NCI-H2196 treated with DMSO at 0.1 percent for 48 hours (cell line): ENCODE measurements at regions not wholly inside any gene's neighbourhood (a gene's known extent, or its start where the extent isn't known, plus 50 kb on each side); places are given as distances from the start of the nearest gene placed in this dataset.

Source experiments
- DNase-seq: peaks from one replicate; lab custom pipeline; 2025; ENCODE audit not compliant: unreplicated experiment; lab: John Stamatoyannopoulos, UW

DNA sequence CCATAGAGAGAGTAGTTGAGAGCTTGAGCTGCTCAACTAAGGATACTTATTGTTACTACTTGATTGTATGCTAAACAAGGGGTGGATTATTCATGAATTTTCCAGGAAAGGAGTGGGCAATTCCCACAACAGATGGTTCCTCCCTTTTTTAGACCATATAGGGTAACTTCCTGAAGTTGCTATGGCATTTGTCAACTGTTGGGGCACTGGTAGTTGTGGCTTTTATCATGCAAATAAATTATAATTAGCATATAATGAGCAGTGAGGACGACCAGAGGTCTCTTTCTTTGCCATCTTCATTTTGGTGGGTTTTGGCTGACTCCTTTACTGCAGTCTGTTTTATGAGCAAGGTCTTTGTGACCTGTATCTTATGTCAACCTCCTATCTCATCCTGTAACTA lies 1403.5 kb upstream of the PABPC4L start:
- no peak for DNase-seq

DNA sequence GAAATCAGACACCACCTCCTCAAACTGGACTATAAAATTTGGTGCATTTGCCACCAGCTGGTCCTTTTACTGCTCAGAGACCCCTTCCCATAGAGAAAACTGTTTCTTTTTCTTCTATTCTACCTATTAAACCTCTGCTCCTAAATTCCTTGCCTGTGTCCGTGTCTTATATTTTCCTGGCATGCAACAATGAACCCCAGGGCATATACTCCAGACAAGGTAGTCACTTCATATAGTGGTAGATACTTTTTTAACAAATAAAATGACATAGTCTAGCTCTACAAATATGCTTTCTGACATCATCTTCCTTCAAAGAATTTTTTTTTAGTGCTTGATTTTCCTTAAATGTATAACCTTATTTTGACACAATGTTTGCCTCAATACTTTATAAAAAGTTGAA lies 1402.9 kb upstream of the PABPC4L start:
- DNase-seq, result no peak

DNA sequence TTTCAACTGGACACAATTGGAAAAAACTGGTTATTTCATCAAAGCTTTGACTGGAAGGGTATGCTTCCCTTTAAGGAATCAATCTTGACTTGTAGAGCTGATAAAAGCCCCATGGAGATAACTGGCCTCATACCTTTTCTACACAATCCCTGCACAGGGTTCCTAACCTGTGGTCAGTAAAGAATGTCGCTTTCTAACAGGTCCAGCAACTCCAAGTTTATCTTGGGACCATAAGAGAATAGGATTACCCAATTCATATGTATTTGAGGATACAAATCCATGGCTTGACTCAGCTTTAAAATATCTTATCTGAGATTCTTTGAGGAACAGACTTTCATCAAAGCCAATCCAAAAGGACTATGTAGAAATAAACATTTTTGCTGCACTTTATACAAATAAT lies 1399.8 kb upstream of the PABPC4L start:
- DNase-seq, result no peak

DNA sequence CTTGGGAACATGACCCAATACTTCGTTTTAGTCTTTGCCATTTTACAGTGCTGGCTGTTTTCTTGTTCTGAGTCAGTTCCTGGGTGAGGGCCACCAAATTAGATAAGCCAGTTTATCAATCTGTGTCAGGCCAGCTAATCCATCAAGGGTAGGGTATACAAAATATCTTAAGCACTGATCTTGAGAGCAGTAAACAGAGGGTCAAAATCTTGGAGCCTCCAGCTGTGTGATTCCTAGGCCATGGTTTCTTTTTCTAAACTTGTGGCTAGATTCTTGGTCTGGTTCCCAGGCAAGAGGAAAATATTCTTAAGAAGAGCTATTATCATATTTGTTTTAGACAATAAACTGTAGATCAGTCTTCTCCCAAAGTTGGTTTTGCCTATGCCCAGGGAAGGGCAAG lies 1396.6 kb upstream of the PABPC4L start:
- no peak for DNase-seq

DNA sequence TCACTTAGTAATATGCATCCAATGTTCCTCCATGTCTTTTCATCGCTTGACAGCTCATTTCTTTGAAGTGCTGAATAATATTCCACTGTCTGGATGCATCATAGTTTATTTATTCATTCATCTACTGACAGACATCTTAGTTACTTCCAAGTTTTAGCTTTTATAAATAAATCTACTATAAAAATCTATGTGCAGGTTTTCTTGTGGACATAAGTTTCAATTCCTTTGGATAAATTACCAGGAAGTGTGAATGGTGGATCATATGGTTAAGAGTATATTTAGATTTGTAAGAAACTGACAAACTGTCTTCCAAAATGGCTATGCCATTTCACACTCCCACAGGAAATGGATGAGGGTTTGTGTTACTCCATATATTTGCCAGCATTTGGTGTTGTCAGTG lies 1392.9 kb upstream of the PABPC4L start:
- no peak for DNase-seq

DNA sequence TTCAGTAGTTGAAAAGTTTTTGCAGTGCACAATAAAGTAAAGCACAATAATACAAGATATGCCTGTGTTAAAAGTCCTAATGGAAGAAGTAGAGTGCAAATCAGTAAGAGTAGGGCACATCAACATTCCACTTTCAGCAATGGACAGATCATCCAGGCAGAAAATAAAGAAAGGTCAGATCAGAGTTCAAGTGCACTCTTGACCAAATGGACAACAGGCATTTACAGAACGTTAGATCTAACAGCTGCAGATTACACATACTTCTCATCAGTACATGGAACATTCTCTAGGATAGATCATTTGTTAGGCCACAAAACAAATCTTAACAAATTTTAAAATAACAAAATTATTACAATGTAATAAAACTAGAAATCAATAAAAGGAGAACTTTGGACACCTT lies 1373.5 kb upstream of the PABPC4L start:
- no peak for DNase-seq

DNA sequence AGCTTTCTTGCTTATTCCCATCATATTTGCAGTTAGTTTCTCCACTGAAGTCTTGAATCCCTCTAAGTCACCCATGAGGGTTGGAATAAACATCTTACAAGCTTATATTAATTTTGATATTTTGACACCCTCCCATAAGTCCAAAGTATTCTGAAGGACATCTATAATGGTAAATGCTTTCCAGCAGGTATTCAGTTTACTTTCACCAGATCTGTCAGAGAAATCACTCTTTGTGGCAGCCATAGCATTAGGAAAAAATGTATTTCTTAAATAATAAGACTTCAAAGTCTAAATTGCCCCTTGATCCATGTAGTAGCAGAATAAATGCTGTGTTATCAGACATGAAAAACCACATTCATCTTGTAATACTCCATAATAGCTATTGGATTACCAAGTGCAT lies 1371.7 kb upstream of the PABPC4L start:
- DNase-seq, result no peak

DNA sequence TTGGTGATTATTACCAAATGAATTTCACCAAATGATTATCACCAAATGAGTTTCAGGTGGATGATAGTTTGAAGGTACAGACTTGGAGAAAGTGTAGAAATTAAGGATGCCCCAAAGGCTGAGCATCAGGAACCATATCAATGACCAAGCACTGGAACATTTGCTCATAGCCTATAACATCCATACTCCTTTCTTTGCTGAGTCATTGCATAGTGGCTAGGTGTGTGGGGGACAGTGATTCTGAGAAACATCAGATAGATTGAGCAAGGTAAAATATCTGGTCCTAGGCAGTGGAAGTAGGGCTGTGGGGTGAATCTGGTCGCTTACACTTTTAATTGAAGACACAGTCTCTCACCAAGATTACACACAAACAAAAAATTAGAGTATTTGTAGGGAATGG lies 1362.5 kb upstream of the PABPC4L start:
- no peak for DNase-seq

DNA sequence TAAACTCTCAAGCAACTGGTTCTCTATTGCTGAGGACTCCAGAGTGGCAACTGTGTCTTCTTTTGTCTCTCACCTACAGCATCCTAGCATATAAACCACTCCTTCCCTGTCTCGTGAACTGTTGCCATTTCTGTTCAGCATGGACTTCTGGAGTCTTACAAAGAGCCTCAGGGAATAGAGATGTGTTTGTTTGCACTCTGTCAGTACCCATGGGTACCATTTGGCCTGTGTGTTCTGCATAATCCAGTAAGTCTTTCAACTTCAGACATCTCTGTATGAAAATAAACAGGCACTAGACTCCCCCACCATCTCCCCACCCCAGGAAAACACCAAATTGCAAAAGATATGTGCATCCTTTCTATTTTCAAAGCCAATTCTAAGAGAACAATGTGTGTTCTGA lies 1351.6 kb upstream of the PABPC4L start:
- DNase-seq, result no peak

DNA sequence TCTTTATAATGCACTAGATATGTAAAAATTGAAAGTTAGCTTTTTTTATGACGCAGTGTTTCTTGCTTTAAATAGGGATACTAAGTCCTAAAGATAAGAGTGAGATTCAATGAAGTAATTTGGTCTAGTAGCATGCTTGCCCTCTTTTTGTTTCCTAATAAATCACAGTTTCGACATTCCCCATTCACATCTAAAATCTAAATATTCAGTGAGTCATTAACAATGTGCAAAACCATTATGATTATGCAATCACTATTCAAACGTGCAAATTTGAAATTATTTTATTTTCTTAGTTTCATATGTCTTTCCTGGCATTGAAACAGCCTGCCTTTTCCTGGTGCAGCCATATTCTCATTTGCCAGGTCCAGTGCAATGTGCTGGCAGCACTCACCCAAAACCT lies 1350.5 kb upstream of the PABPC4L start:
- no peak for DNase-seq

DNA sequence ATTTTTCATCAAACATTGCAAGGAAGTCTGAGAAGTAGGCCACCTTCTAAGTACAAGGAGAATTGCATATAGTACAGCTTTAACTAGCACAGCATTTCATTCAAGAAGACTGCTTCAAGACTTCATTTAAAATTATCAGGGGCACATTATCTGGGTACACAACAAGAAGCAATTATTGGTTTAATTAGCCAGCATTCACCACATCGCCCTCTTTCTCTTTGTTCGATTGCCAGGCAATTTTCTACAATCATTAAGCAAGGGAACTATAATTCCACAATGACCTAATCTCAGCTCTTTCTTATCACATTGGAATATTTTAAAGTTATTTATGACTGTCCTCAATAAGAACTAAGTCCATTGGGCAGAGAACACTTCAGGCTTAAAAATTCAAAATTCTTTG lies 1347.1 kb upstream of the PABPC4L start:
- no peak for DNase-seq

DNA sequence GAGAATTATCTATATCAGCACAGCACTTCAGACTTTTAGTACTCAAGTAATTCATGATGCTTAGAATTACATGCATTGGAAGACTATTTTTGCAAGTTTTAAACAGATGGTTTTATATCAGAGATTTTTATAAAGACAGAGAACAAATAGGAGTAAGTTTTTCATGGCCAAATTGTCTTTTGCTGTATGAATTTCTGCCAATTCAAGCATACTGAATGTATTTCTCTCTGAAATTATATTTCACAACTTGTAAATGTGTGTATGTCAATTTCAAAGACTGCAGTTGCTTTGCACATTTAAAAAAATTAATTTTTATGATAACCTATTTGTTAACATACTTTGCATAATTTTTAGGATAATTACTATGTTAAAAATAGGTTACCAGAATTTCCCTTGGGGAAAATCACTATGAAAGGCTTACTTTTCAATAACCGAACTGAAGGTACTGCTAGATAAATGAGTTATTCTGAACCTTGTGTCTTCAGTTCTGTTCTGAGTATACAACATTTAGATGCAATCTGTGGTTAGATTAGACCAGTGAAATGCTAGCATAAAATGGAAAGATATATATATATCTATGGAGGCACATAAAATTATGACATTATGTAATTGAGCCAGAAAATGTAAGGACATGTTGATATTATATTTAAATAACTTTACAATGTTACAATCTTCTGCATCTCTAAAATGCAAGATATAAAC lies 1344.2 kb upstream of the PABPC4L start:
- no peak for DNase-seq

DNA sequence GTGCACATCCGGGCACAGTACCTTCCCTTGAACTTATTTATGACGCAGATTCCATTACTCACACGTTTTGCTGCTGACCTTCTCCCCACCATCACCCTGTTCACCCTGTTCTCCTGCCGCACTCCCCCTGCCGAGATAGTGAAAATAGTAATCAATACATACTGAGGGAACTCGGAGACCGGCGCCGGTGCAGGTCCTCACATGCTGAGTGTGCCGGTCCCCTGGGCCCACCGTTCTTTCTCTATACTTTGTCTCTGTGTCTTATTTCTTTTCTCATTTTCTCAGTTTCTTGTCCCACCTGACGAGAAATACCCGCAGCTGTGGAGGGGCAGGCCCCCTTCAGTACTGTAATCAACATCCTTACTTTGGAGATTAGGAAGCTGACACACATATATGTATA lies 1337.1 kb upstream of the PABPC4L start:
- no peak for DNase-seq

DNA sequence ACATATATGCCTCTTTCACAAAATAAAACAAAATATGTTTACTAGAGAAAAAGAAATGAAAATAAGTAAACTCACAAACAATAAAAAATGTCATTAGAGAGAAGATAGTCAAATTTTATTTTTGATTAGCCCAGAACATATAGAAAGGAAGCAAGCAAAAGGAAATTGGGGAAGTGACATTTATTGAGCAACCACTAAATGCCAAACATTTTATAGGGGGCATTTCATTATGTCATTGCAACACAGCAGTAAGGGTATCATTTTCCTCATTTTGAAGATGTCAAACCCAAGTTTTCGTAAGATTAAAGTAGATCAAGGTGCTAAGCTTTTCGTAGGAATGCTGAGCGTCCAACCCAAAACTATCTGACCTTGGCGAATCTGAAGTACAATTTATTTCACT lies 1331.5 kb upstream of the PABPC4L start:
- no peak for DNase-seq

DNA sequence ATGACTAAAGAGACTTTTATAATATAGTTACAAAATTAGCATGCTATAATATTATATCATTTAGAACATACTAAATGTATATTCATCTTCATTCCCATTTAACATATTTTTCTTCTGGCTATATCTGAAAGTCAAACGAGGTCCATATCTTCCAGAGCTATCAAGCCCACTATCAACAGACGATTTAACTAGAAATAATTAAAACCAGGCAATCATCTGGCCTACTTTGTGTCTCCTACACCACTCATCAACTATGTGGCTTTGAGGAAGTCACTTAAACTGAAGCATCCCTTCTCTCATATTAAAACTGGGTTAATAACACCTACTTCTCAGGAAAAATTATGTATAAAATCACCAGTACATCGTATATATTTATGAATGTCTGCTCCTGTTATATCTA lies 1330.5 kb upstream of the PABPC4L start:
- DNase-seq, result no peak

DNA sequence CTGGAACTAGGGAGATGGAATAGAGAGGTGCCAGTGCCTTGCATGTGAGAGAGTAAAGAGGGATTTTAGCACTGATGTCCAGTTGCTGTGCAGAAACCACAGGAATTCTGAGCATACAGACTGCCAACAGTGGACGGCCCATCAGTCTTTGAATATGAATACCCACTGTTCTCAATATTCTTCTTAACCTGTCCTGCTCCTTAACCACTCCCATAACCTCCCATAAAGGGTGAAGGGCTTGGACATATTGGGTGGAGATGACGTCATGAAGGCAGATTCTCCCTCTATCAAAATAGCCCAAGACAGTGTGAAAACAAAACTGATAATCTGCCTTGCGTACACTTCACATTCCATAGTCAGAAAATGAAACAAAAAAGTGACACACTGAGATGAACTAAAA lies 1313.7 kb upstream of the PABPC4L start:
- DNase-seq, result no peak

DNA sequence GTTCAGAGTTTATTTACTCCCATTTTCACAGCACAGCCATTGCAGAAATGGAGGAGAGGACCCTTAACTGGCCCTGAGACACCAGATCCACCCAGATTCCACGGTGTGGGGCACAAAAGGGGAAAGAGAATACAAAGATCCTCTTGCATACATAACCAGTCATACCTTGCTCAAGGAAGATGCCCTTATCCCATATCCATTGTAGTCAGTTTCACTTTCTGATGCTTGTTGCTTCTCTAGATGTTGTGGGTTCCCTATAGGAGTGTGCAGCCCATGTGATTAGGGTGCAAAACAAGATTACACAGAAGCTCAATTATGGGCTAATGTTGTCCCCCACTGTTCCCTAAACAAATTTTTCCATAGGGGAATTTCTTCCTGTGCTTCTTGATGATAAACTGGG lies 1309.0 kb upstream of the PABPC4L start:
- DNase-seq, result no peak

DNA sequence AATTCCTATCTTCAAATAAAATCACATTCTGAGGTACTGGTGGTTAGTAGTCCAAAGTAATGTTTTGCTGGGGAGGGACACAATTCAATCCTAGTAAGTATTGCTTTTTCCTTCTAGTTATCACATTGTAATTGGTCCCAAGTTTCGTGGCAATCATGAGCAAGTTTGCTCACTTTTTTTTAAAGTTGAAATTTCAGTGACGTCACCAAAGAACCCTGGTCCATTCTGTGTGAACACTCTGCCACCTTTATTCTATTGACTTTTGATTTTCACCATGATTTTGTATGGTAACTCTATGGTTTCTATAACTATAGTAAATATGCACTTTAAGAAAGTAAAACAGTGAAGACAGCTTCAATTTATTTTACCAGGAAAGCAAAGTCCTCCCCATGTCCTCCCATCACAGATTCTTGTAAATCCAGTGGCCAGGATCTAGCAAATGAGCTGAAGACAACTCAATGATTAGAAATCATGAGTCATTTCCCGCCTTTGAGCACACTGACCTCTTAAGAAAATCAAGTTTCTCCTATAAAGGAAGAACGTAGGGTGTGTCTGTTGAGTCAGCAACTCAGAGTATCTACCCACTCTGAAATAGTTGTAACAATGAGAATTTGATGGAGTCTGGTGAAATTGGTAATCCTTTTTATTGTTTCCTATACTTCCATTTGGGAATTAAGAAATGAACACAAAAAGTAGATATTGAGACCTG lies 1306.6 kb upstream of the PABPC4L start:
- DNase-seq, result no peak

DNA sequence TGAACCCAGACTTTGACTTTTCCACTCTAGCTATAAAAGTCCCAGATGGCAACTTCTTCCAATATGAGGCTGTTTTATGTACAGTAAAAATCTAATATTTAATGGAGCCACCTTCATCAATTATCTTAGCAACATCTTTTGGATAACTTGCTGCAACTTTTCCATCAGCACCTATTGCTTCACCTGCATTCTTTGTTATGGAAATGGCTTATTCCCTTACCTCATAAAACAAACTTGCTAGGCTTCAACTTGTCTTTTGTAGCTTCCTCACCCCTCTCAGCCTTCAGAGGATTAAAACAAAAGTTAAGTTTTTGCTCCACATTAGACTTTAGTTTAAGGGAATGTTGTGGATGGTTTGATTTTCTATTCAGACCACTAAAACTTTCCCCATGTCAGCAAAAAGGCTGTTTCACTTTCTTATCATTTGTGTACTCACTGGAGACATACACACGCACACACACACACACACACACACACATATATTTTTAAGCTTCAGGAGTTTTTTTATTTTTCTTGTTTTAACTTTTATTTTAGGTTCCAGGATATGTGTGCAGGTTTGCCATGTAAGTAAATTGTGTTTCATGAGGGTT lies 1296.1 kb upstream of the PABPC4L start:
- no peak for DNase-seq

DNA sequence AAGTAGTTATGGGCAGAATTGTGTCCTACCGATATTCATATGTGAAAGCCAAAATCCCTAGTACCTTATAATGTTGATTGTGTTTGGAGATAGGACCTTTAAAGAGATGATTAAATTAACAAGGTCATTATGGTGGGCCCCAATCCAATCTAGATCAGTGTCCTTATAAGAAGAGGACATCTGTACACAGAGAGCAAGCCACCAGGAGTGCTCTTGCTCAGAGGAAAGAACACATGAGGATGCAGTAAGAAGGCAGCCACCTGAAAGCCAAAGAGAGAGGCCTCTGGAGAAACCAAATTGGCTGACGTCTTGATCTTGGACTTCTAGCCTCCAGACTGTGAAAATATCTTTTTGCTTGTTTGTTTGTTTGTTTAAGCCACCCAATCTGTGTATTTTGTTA lies 1290.8 kb upstream of the PABPC4L start:
- no peak for DNase-seq

DNA sequence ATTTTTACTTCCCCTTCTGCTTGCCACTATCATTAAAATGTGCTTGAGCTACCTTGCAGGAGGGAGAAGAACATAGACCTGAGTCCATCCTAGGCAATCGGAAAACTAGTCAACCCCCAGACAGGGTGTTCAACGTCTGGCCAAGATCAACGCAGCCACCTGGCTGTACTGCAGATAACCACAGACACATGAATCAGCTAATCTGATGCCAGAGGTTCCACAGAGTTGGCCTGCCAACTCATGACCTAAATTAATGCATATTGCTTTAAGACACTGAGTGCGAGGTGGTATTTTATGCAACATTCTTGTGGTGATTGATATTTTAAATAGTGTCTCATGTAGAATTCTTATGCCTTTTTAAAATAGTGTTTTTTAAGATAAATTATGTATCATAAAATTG lies 1283.8 kb upstream of the PABPC4L start:
- no peak for DNase-seq

DNA sequence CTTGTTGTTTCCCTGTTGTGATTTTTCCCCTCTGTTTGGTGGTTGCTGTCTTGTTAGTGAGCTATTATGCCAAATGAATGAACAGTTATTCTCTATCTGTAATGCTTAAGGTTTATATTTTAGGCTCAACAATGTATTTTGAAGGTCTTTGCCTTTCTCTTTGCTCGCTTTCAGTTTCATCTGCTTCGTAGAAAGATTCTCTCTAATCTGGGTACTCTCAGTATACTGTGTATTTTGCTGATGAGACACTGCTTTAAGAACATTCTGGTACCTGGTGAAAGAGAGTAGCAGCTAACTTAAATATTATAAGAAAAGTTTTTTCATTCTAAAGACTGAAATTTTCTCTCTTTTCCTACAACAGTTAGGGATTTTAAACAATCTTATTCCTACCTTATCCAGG lies 1274.7 kb upstream of the PABPC4L start:
- DNase-seq, result no peak

DNA sequence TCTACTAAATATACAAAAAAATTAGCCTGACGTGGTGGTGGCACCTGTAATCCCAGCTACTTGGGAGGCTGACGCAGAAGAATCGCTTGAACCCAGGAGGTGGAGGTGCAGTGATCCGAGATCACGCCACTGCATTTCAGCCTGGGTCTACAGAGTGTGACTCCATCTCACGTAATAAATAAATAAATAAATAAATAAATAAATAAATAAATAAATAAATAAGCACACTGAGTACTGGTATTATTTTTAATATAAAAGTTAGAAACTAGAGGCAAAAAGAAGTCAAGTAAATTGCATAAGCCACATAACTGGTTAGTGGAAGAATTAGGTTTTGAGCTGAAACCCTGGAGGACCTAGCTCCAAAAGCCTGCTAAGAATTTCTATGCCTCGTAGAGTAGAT lies 1262.7 kb upstream of the PABPC4L start:
- DNase-seq, result no peak
